CD14-positive monocyte (primary cell): ENCODE measurements at regions not wholly inside any gene's neighbourhood (a gene's known extent, or its start where the extent isn't known, plus 50 kb on each side); places are given as distances from the start of the nearest gene placed in this dataset.

ENCODE experiments used
- DNase-seq, 3 donors: peaks; one replicate each; pipeline ENCODE4 v3.0.0-alpha.2; 2011 to 2022
- H2AFZ ChIP-seq: 2 replicates; pipeline ENCODE4 v1.6.0; 2012; ENCODE audit warnings: mild to moderate bottlenecking, low read depth, low read length, inconsistent platforms; ENCODE audit not compliant: insufficient read depth, poor library complexity, severe bottlenecking
- H3K27ac ChIP-seq, 2 donors: 1 replicate in 1 of 2; 2 replicates in 1 of 2; pipeline ENCODE4 v1.5.1; 2012 to 2013; ENCODE audit warnings: low read length in 2 of 2, control low read depth in 1 of 2, inconsistent platforms in 1 of 2, low read depth in 1 of 2, mild to moderate bottlenecking in 1 of 2
- H3K27me3 ChIP-seq, 2 donors: one replicate each; pipeline versions ENCODE4 v1.6.0 to v1.6.1; 2011 to 2013; ENCODE audit warnings: low read length in 2 of 2; ENCODE audit not compliant: control insufficient read depth in 2 of 2, insufficient read depth in 2 of 2
- H3K36me3 ChIP-seq, 2 donors: replicated peaks in 1 of 2; 1 replicate in 1 of 2; 2 replicates in 1 of 2; pipeline versions ENCODE4 v1.5.1 to v1.6.1; 2012 to 2013; ENCODE audit warnings: low read length in 2 of 2, control low read depth in 1 of 2, inconsistent platforms in 1 of 2, mild to moderate bottlenecking in 1 of 2; ENCODE audit not compliant: insufficient read depth in 2 of 2, control insufficient read depth in 1 of 2
- H3K4me1 ChIP-seq, 2 donors: 1 replicate in 1 of 2; 2 replicates in 1 of 2; pipeline versions ENCODE4 v1.5.1 to v1.6.1; 2012 to 2013; ENCODE audit warnings: low read length in 2 of 2, control low read depth in 1 of 2, inconsistent platforms in 1 of 2, mild to moderate bottlenecking in 1 of 2, moderate library complexity in 1 of 2; ENCODE audit not compliant: insufficient read depth in 2 of 2, control insufficient read depth in 1 of 2
- H3K4me2 ChIP-seq: replicated peaks from 2 replicates; pipeline ENCODE3; 2012; ENCODE audit warnings: low read length, moderate library complexity, mild to moderate bottlenecking; ENCODE audit not compliant: poor library complexity, severe bottlenecking; ENCODE audit errors: extremely low read depth
- H3K4me3 ChIP-seq, 3 experiments: fragments of 200-600 bp in 1 of 3; sonication (generic) in 1 of 3; replicated peaks in 1 of 3; 1 replicate in 2 of 3; 2 replicates in 1 of 3; pipeline ENCODE4 v1.5.1; 2011 to 2013; ENCODE audit warnings: low read length in 3 of 3, mild to moderate bottlenecking in 3 of 3, control low read depth in 2 of 3, low read depth in 2 of 3, inconsistent platforms in 1 of 3, moderate library complexity in 1 of 3
- H3K79me2 ChIP-seq: 2 replicates; pipeline ENCODE4 v1.6.0; 2012; ENCODE audit warnings: mild to moderate bottlenecking, control low read depth, inconsistent platforms, low read length, moderate library complexity; ENCODE audit not compliant: insufficient read depth
- H3K9ac ChIP-seq: 2 replicates; pipeline ENCODE4 v1.6.0; 2017; ENCODE audit warnings: low read length, mild to moderate bottlenecking; ENCODE audit not compliant: insufficient read depth, poor library complexity, severe bottlenecking
- H3K9me3 ChIP-seq, 2 donors: replicated peaks in 1 of 2; 1 replicate in 1 of 2; 2 replicates in 1 of 2; pipeline versions ENCODE4 v1.5.1 to v1.6.1; 2012 to 2013; ENCODE audit warnings: low read length in 2 of 2, control low read depth in 1 of 2; ENCODE audit not compliant: control insufficient read depth in 1 of 2, insufficient read depth in 1 of 2
- H4K20me1 ChIP-seq: 2 replicates; pipeline ENCODE4 v1.6.0; 2012; ENCODE audit warnings: mild to moderate bottlenecking, low read length, control low read depth, moderate library complexity; ENCODE audit not compliant: insufficient read depth
- H3K27ac Mint-ChIP-seq, 7 donors: one replicate each; pipeline ENCODE4 v1.8.0; 2020; ENCODE audit warnings: mild to moderate bottlenecking in 7 of 7, mixed read lengths in 7 of 7, moderate library complexity in 6 of 7, inconsistent platforms in 2 of 7
- H3K27me3 Mint-ChIP-seq, 3 donors: one replicate each; pipeline ENCODE4 v1.8.0; 2021 to 2022; ENCODE audit warnings: low read depth in 3 of 3, mild to moderate bottlenecking in 3 of 3, mixed read lengths in 3 of 3, moderate library complexity in 3 of 3, inconsistent platforms in 1 of 3
- H3K36me3 Mint-ChIP-seq, 2 donors: one replicate each; pipeline ENCODE4 v1.8.0; 2020; ENCODE audit warnings: mixed read lengths in 2 of 2, inconsistent platforms in 1 of 2, mild to moderate bottlenecking in 1 of 2
- H3K4me1 Mint-ChIP-seq: one replicate; pipeline ENCODE4 v1.8.0; 2020; ENCODE audit warnings: mild to moderate bottlenecking, mixed read lengths
- H3K4me3 Mint-ChIP-seq, 2 donors: one replicate each; pipeline ENCODE4 v1.8.0; 2020; ENCODE audit warnings: mild to moderate bottlenecking in 2 of 2, mixed read lengths in 2 of 2, moderate library complexity in 1 of 2
- H3K9me3 Mint-ChIP-seq, 7 donors: one replicate each; pipeline ENCODE4 v1.8.0; 2020 to 2022; ENCODE audit warnings: mixed read lengths in 7 of 7, mild to moderate bottlenecking in 6 of 7, moderate library complexity in 6 of 7, inconsistent platforms in 2 of 7
- CTCF ChIP-seq: fragments of 200-600 bp; IDR thresholded peaks from one replicate; pipeline ENCODE4 v1.8.0; 2022; ENCODE audit warnings: antibody characterized with exemption, mild to moderate bottlenecking
- WGBS: methylation state at CpG from one replicate; pipeline ENCODE4 v1.1.5; 2013; ENCODE audit warnings: missing lambda C conversion rate; ENCODE audit not compliant: insufficient coverage; 5-methylcytosine and 5-hydroxymethylcytosine counted together
- intact Hi-C, 2 donors: fragments of 100-400 bp; cut with micrococcal nuclease; formaldehyde crosslinking; loops; one replicate each; pipeline versions ENCODE4 v1.15.0 to v1.15.1; 2023

GRCh38 chr12:91998316-91998715 lies 147.3 kb downstream of the BTG1 start:
- Histone ChIP-seq H3K79me2 (no peaks in the 10 kb centered on the region), H3K4me1 (no peaks in the 10 kb centered on the region), H3K4me2 (no peak overlapping the region), H2AFZ (no peak overlapping the region), H3K27me3 (no peaks in the 10 kb centered on the region), H4K20me1 (no peaks in the 10 kb centered on the region), H3K9me3 (peaks cover 5 to 7% of the 10 kb centered on the region in 2 donors), H3K9ac (no peak overlapping the region), H3K27ac (no peak overlapping the region), H3K36me3 (no peaks in the 10 kb centered on the region), H3K4me3 (no peak overlapping the region)
- Mint-ChIP-seq H3K4me3 (no peak overlapping the region), H3K9me3 (peaks cover 8 to 17% (median 13%) of the 10 kb centered on the region in 7 donors), H3K27me3 (peaks cover 0 to 1% (median 0%) of the 10 kb centered on the region in 3 donors), H3K27ac (no peak overlapping the region), H3K36me3 (no peaks in the 10 kb centered on the region), H3K4me1 (no peaks in the 10 kb centered on the region)
- intact Hi-C loops = no loop called here
- no peak for TF ChIP-seq CTCF
- DNase-seq = no peak
- 100% methylated on average over 2 of the region's 2 CpGs for WGBS

GRCh38 chr12:91994208-91994797 lies 151.3 kb downstream of the BTG1 start:
- no peak overlapping the region for H3K4me2 ChIP-seq
- 100% methylated on average over 1 of the region's 5 CpGs for WGBS
- no peak for DNase-seq

More at GRCh38 chr12:91994208-91994797, 151.3 kb downstream of the BTG1 start:
- H3K27me3 Mint-ChIP-seq = no peaks in the 10 kb centered on the region
- Histone ChIP-seq H2AFZ (no peak overlapping the region), H3K4me1 (no peaks in the 10 kb centered on the region), H3K27me3 (no peaks in the 10 kb centered on the region), H3K36me3 (no peaks in the 10 kb centered on the region), H3K79me2 (no peaks in the 10 kb centered on the region), H4K20me1 (no peaks in the 10 kb centered on the region), H3K4me3 (no peak overlapping the region), H3K9ac (no peak overlapping the region), H3K27ac (no peak overlapping the region), H3K9me3 (peaks cover 5 to 7% of the 10 kb centered on the region in 2 donors)
- H3K36me3 Mint-ChIP-seq = no peaks in the 10 kb centered on the region
- TF ChIP-seq CTCF = no peak
- intact Hi-C loops = no loop called here
- no peak overlapping the region for H3K4me3 Mint-ChIP-seq
- no peaks in the 10 kb centered on the region for H3K4me1 Mint-ChIP-seq
- H3K27ac Mint-ChIP-seq = no peak overlapping the region
- H3K9me3 Mint-ChIP-seq = peaks cover 3 to 14% (median 6%) of the 10 kb centered on the region in 7 donors
